ENCODE measurements at regions not wholly inside any gene's neighbourhood (a gene's known extent, or its start where the extent isn't known, plus 50 kb on each side); places are given as distances from the start of the nearest gene placed in this dataset.

DNA sequence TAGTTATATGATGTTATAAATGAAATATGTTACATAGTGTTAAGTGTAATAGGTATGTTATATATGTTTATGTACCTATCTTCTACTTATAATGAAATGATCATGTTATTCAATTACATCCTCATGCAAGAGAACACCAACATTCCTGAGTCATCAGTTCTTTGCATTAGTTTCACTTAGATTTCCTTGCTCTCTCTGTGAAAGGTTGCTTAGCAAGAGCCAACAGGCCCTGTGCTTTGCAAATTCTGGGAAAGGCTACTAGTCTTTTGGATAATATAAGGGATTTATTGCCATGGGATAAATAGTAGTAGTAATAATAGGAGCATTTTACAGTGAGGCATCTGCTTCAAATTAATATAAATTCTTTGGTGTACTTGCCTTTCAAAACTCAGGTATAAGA, 274.8 kb downstream of the SP3 start:
- H3K27ac ChIP-seq (ENCODE audit: low read length): no peak overlapping the region
- no peaks in the 10 kb centered on the region for H3K9me3 ChIP-seq (ENCODE audit: control insufficient read depth in 2 of 2, low read length in 2 of 2)
- H3K27me3 ChIP-seq (ENCODE audit: control insufficient read depth in 1 of 2, insufficient read depth in 2 of 2, low read length in 2 of 2): no peaks in the 10 kb centered on the region
- no peaks in the 10 kb centered on the region for H3K36me3 ChIP-seq (ENCODE audit: control insufficient read depth in 2 of 2, insufficient read depth in 2 of 2, low read length in 2 of 2)
- H3K4me3 ChIP-seq (ENCODE audit: low read length in 2 of 2): no peak overlapping the region
- no peak overlapping the region for H3K9ac ChIP-seq (ENCODE audit: low read length in 2 of 2)
- H3K4me1 ChIP-seq (ENCODE audit: control insufficient read depth, insufficient read depth, low read length): no peaks in the 10 kb centered on the region

DNA sequence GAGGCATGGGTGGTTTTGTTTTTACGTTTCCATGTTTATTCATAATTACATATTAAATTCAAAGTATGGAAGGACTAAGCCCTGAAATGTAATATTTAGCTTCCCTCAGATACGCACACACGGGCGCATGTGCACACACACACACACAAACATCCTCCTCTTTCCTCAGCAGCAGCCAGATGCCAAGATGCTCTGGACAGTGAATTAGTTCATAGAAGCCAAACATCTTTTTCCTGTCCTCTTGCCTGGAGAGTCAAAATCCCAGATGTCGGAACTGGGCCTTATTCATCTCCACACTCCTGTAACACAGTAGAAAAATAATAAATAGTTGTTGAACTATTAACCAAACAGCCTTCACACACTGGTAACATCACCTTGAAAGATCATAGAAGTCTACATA, 273.1 kb downstream of the SP3 start:
- Histone ChIP-seq H3K36me3 (ENCODE audit: control insufficient read depth in 2 of 2, insufficient read depth in 2 of 2, low read length in 2 of 2) (no peaks in the 10 kb centered on the region), H3K9ac (ENCODE audit: low read length in 2 of 2) (no peak overlapping the region), H3K27ac (ENCODE audit: low read length) (no peak overlapping the region), H3K4me1 (ENCODE audit: control insufficient read depth, insufficient read depth, low read length) (no peaks in the 10 kb centered on the region), H3K4me3 (ENCODE audit: low read length in 2 of 2) (no peak overlapping the region), H3K27me3 (ENCODE audit: control insufficient read depth in 1 of 2, insufficient read depth in 2 of 2, low read length in 2 of 2) (no peaks in the 10 kb centered on the region), H3K9me3 (ENCODE audit: control insufficient read depth in 2 of 2, low read length in 2 of 2) (no peaks in the 10 kb centered on the region)

DNA sequence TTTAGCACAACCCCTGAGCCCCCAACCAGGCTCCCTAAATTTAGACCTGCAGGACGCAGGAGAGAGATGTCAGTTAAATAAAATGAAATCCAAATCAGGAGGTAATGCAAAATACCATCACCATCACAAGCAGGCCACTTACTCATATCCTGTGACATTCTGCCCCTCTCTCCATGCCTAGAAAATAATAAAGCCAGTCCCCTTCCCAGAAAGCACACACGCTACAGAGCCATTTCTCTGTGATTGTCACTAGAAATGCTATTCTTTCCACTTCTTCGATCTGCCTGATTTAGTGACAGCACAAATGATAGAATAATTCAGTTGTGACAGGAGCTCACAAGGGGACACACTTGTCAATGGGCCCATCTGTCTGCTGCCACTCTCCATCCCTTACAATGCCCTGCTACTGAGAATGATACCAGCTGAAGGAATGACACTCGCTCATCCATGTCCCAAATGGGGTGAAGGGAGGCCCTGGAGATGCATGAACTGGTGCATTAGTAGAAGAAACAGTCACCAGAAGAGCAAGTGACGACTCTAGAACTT, 272.1 kb downstream of the SP3 start:
- Histone ChIP-seq H3K4me1 (ENCODE audit: control insufficient read depth, insufficient read depth, low read length) (no peaks in the 10 kb centered on the region), H3K27me3 (ENCODE audit: control insufficient read depth in 1 of 2, insufficient read depth in 2 of 2, low read length in 2 of 2) (no peaks in the 10 kb centered on the region), H3K4me3 (ENCODE audit: low read length in 2 of 2) (no peak overlapping the region), H3K27ac (ENCODE audit: low read length) (no peak overlapping the region), H3K9me3 (ENCODE audit: control insufficient read depth in 2 of 2, low read length in 2 of 2) (no peaks in the 10 kb centered on the region), H3K9ac (ENCODE audit: low read length in 2 of 2) (no peak overlapping the region), H3K36me3 (ENCODE audit: control insufficient read depth in 2 of 2, insufficient read depth in 2 of 2, low read length in 2 of 2) (no peaks in the 10 kb centered on the region)

DNA sequence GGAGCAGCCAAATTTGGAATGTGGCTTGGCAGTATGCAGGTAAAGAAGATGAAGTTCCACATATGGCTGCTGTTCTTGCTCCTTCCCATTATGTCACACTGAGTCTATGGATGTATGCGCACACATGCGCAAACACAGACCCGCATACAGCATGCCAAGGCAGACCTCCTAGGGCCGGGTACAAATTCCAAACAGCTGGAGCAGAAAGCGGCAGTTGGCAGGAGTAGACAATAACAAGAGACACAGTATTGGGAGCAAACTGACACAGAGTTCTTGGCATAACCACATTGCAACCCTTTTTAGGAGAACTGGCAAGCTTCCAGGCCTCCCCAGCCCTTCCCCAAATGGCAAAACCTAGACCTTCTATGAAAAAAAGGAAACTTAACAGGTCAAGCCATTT, 268.9 kb downstream of the SP3 start:
- Histone ChIP-seq H3K9ac (ENCODE audit: low read length in 2 of 2) (no peak overlapping the region), H3K4me1 (ENCODE audit: control insufficient read depth, insufficient read depth, low read length) (no peaks in the 10 kb centered on the region), H3K27me3 (ENCODE audit: control insufficient read depth in 1 of 2, insufficient read depth in 2 of 2, low read length in 2 of 2) (no peaks in the 10 kb centered on the region)

DNA sequence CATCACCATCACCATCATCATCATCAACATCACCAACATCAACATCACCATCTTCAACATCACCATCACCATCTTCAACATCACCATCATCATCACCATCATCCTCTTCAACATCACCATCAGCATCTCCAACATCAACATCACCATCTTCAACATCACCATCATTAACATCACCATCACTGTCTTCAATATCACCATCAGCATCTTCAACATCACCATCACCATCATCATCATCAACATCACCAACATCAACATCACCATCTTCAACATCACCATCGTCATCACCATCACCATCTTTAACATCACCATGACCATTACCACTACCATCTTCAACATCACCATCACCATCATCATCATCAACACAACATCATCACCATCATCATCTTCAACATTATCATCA, 267.2 kb downstream of the SP3 start:
- no peaks in the 10 kb centered on the region for H3K4me1 ChIP-seq (ENCODE audit: control insufficient read depth, insufficient read depth, low read length)
- no peak overlapping the region for H3K4me3 ChIP-seq (ENCODE audit: low read length in 2 of 2)
- H3K9ac ChIP-seq (ENCODE audit: low read length in 2 of 2): no peak overlapping the region
- no peak overlapping the region for H3K27ac ChIP-seq (ENCODE audit: low read length)
- H3K27me3 ChIP-seq (ENCODE audit: control insufficient read depth in 1 of 2, insufficient read depth in 2 of 2, low read length in 2 of 2): no peaks in the 10 kb centered on the region
- no peaks in the 10 kb centered on the region for H3K9me3 ChIP-seq (ENCODE audit: control insufficient read depth in 2 of 2, low read length in 2 of 2)
- no peaks in the 10 kb centered on the region for H3K36me3 ChIP-seq (ENCODE audit: control insufficient read depth in 2 of 2, insufficient read depth in 2 of 2, low read length in 2 of 2)

More for the DNA sequence above, 268.9 kb downstream of the SP3 start:
- H3K9me3 ChIP-seq (ENCODE audit: control insufficient read depth in 2 of 2, low read length in 2 of 2): no peaks in the 10 kb centered on the region
- no peak overlapping the region for H3K27ac ChIP-seq (ENCODE audit: low read length)
- no peaks in the 10 kb centered on the region for H3K36me3 ChIP-seq (ENCODE audit: control insufficient read depth in 2 of 2, insufficient read depth in 2 of 2, low read length in 2 of 2)
- H3K4me3 ChIP-seq (ENCODE audit: low read length in 2 of 2): no peak overlapping the region

DNA sequence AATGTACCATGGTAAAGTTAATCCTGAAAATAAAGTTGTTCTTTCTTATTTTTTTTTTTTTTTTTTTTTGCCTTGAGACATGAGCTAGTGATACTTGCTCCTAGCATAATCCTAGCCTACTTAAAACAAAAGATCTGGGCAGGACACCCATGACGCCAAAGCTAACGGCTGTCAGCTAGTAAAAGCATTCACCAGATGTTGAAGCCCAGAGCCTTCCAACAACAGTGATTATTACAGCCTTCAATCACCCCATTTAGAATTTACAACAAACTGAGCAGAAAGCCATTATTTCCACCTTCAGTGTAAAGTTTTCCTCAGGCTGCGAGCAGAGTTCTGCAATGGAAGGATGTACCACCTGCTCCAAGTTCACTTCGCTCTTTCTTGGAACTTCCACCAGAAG, 259.5 kb downstream of the SP3 start:
- no peak overlapping the region for H3K4me3 ChIP-seq (ENCODE audit: low read length in 2 of 2)
- no peak overlapping the region for H3K9ac ChIP-seq (ENCODE audit: low read length in 2 of 2)
- H3K27ac ChIP-seq (ENCODE audit: low read length): no peak overlapping the region
- no peaks in the 10 kb centered on the region for H3K36me3 ChIP-seq (ENCODE audit: control insufficient read depth in 2 of 2, insufficient read depth in 2 of 2, low read length in 2 of 2)
- no peaks in the 10 kb centered on the region for H3K4me1 ChIP-seq (ENCODE audit: control insufficient read depth, insufficient read depth, low read length)
- H3K27me3 ChIP-seq (ENCODE audit: control insufficient read depth in 1 of 2, insufficient read depth in 2 of 2, low read length in 2 of 2): no peaks in the 10 kb centered on the region
- H3K9me3 ChIP-seq (ENCODE audit: control insufficient read depth in 2 of 2, low read length in 2 of 2): no peaks in the 10 kb centered on the region

DNA sequence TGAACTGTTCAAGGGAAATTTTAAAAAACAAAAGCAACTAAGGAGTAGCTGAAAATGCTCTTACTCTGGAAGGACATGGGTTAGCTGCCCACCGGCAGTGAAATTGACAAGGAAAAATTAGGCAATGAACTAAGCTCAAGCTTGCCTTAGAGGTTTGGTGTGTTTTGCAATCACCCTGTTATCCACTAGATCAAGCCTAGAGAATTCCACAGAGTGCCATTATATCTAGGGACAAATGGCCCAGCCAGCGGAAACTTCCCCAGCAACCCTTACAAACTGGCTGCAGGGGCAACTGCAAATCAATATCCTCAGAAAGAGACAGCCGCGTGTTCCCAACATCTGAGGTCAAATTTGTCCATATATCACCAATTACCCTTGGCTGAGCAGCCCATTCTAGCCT, 258.2 kb downstream of the SP3 start:
- Histone ChIP-seq H3K4me1 (ENCODE audit: control insufficient read depth, insufficient read depth, low read length) (no peaks in the 10 kb centered on the region), H3K27me3 (ENCODE audit: control insufficient read depth in 1 of 2, insufficient read depth in 2 of 2, low read length in 2 of 2) (no peaks in the 10 kb centered on the region), H3K9ac (ENCODE audit: low read length in 2 of 2) (no peak overlapping the region), H3K36me3 (ENCODE audit: control insufficient read depth in 2 of 2, insufficient read depth in 2 of 2, low read length in 2 of 2) (no peaks in the 10 kb centered on the region), H3K27ac (ENCODE audit: low read length) (no peak overlapping the region), H3K4me3 (ENCODE audit: low read length in 2 of 2) (no peak overlapping the region), H3K9me3 (ENCODE audit: control insufficient read depth in 2 of 2, low read length in 2 of 2) (no peaks in the 10 kb centered on the region)

DNA sequence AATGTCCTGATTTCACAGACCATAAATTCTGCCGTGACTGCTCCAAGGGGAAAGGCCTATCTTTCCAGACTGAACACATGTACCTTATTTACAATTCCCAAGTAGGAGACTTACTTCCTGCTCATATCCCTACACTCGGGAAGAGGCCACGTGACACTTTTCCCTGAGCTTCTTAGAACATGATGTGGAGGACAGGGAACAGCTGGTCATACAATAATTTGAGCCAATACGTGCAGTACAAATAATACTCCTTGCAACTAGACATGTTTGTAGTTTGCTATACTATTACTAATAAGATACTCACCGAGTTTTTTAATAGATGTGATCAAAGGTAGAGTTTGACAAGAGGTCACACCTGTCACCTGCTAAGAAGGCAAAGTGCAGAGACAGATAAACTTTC, 256.4 kb downstream of the SP3 start:
- Histone ChIP-seq H3K9ac (ENCODE audit: low read length in 2 of 2) (no peak overlapping the region), H3K27ac (ENCODE audit: low read length) (no peak overlapping the region), H3K4me1 (ENCODE audit: control insufficient read depth, insufficient read depth, low read length) (no peaks in the 10 kb centered on the region), H3K4me3 (ENCODE audit: low read length in 2 of 2) (no peak overlapping the region), H3K27me3 (ENCODE audit: control insufficient read depth in 1 of 2, insufficient read depth in 2 of 2, low read length in 2 of 2) (no peaks in the 10 kb centered on the region), H3K36me3 (ENCODE audit: control insufficient read depth in 2 of 2, insufficient read depth in 2 of 2, low read length in 2 of 2) (no peaks in the 10 kb centered on the region), H3K9me3 (ENCODE audit: control insufficient read depth in 2 of 2, low read length in 2 of 2) (no peaks in the 10 kb centered on the region)

DNA sequence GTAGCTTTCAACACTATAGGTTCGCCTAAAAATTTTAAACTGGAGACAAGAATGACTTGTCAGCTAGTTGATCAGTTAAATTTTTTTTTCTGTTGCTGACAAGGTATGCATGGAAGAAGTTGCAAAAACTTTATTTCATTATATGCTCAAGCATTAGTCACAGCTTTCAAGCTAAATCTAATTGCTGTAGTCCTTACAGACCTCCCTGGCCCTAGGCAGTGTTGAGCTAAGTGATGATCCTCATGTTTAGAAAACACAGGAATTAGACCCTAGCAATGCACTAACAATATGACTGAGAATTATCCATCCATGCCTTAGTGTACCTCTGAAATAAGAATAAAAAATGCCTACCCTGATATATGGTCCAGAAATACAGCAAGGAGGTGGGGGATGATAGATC, 253.4 kb downstream of the SP3 start:
- Histone ChIP-seq H3K9me3 (ENCODE audit: control insufficient read depth in 2 of 2, low read length in 2 of 2) (no peaks in the 10 kb centered on the region), H3K27ac (ENCODE audit: low read length) (no peak overlapping the region), H3K27me3 (ENCODE audit: control insufficient read depth in 1 of 2, insufficient read depth in 2 of 2, low read length in 2 of 2) (no peaks in the 10 kb centered on the region), H3K36me3 (ENCODE audit: control insufficient read depth in 2 of 2, insufficient read depth in 2 of 2, low read length in 2 of 2) (no peaks in the 10 kb centered on the region), H3K4me1 (ENCODE audit: control insufficient read depth, insufficient read depth, low read length) (no peaks in the 10 kb centered on the region), H3K9ac (ENCODE audit: low read length in 2 of 2) (no peak overlapping the region), H3K4me3 (ENCODE audit: low read length in 2 of 2) (no peak overlapping the region)

DNA sequence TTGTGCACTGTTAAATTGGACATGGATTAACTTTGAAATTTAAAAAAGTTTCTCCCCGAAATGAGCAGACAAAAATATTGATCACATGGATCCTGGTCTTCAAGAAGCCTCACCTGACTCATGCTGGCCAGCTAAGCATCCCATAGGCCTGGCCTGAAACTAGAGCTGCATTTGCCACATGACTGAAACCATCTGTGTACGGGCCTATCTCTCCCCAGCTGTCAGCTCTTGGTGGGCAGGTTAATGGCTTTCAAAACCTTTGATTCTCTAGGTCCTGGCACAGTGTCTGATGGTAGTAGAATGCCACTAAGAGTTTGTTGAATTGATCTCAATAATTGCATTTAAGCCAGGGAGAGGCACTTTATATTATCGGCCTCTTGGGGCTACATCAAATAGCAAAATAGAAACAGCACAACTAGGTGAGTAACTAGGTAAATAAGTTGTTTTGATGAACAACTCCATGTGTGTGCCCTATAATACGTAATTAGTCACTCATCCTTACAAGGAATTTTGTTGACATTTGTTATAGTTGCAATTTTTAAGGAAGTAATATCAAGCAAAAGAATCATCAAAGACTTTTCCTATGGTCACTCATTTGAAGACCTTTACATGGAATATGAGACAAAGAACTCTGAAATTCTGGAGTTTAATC, 251.1 kb downstream of the SP3 start:
- H3K9me3 ChIP-seq (ENCODE audit: control insufficient read depth in 2 of 2, low read length in 2 of 2): peaks cover 0 to 3% of the 10 kb centered on the region in 2 donors
- H3K9ac ChIP-seq (ENCODE audit: low read length in 2 of 2): no peak overlapping the region
- no peaks in the 10 kb centered on the region for H3K4me1 ChIP-seq (ENCODE audit: control insufficient read depth, insufficient read depth, low read length)
- H3K27ac ChIP-seq (ENCODE audit: low read length): no peak overlapping the region
- H3K36me3 ChIP-seq (ENCODE audit: control insufficient read depth in 2 of 2, insufficient read depth in 2 of 2, low read length in 2 of 2): no peaks in the 10 kb centered on the region
- no peak overlapping the region for H3K4me3 ChIP-seq (ENCODE audit: low read length in 2 of 2)
- peaks cover 0 to 3% of the 10 kb centered on the region in 2 donors for H3K27me3 ChIP-seq (ENCODE audit: control insufficient read depth in 1 of 2, insufficient read depth in 2 of 2, low read length in 2 of 2)

DNA sequence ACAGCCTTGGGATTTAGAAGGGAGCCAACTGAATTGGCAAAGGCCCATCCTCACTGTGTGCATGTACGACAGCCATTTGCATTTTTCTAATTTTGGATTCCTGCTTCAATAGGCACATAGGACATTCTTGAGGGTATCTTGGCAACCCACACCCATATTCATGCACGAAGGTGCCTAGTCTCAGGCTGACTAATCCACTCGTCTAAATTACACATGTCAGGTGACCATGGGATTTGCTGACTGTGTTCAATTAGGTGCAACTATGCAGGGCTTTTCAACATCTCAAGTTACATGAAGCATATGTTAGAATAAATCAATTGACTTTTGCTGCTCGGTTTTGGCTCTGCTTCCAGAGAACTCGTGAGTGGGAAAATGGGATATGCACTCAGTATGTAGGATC, 249.7 kb downstream of the SP3 start:
- Histone ChIP-seq H3K9me3 (ENCODE audit: control insufficient read depth in 2 of 2, low read length in 2 of 2) (peaks cover 0 to 3% of the 10 kb centered on the region in 2 donors), H3K27me3 (ENCODE audit: control insufficient read depth in 1 of 2, insufficient read depth in 2 of 2, low read length in 2 of 2) (peaks cover 0 to 3% of the 10 kb centered on the region in 2 donors), H3K36me3 (ENCODE audit: control insufficient read depth in 2 of 2, insufficient read depth in 2 of 2, low read length in 2 of 2) (no peaks in the 10 kb centered on the region), H3K9ac (ENCODE audit: low read length in 2 of 2) (no peak overlapping the region), H3K4me3 (ENCODE audit: low read length in 2 of 2) (no peak overlapping the region), H3K27ac (ENCODE audit: low read length) (no peak overlapping the region), H3K4me1 (ENCODE audit: control insufficient read depth, insufficient read depth, low read length) (no peaks in the 10 kb centered on the region)
